DMS114 treated with DMSO at 0.1 percent for 48 hours (cell line): ENCODE measurements at regions not wholly inside any gene's neighbourhood (a gene's known extent, or its start where the extent isn't known, plus 50 kb on each side); places are given as distances from the start of the nearest gene placed in this dataset.
"Not testable (repeated sequence)": the region's sequence is repeated elsewhere in the genome, so short reads cannot be mapped to it uniquely, and the experiment has no call there.

Experiments used
- DNase-seq: peaks from one replicate; lab custom pipeline; 2025; ENCODE audit not compliant: unreplicated experiment; lab: John Stamatoyannopoulos, UW

DNA sequence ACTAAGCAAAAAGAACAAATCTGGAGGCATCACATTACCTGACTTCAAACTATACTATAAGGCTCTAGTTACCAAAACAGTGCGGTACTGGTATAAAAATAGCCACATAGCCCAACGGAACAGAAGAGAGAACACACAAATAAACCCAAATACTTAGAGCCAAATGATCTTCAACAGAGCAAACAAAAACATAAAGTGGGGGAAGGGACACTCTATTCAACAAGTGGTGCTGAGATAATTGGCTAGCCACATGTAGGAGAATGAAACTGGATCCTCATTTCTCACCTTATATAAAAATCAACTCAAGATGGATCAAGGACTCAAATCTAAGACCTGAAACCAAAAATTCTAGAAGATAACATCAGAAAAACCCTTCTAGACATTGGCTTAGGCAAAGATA, 89.9 kb upstream of the ZNF608 start:
- DNase-seq, result not testable (repeated sequence)

DNA sequence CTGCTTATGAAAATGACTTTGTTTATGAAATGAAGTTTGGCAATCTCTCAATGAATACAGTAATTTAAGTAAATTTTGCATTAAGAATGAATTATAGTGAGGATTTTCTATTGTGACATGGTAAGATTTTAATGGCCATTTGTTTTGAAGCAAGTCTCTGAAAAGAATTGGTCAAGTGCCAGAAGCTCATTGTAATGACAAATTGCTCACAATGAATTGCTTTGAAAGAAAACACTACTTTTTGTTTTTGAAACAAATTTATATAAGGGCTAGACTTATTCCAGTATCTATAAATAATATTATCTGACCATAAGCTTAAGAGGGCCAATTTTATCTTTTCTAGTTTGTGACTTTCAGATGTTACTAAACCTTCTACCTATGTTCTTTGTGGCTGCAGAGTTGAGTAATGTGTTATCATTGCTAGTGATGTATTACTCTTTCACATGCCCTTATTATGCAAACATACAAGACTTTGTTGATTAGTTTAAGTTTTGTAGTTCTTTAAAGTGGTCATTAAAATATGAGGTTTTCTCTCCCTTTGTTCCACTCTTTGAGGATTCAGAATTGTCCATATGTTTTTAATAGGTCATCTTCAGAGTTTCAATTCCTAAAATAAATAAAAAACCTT, 93.0 kb upstream of the ZNF608 start:
- DNase-seq, result no peak

DNA sequence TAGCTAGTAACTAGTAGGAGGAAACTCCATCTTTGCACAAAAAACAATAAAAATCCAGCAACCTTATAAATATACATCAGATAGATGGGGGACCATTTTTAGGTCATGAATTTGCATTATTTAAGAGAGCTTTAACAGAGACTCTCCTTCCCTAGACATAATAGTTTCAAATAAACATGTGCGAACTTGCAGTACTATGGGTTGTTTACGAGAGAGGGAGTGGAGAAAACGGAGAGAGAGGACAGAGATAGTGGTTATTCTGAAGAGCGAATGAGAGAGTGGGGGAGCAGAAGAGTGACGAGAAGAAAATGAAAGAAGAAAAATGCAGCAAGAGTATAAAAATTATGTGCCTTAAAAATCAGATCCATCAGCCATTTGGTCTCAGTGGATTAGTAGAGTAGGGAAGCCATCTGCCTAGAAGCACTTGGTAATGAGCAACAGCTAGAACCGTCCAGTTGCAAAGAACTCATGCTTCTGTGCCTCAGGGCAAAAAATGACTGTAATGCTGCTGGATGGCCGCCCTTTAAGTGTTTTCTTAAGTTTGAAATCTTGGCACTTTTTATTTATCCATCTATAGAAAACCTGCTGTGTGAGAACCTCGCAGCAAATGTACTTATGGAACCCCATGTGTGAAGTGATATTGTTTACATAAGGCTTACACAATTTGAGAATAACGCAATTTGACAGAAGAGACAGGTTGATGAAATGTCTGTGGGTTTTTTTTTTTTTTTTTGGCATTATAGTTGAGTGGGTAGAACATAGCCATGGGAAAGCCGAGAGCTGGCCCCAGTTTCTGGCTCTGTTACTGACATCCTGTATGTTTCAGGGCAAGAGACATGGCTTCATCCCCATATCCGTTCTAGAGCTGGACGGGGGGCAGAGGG, 95.6 kb upstream of the ZNF608 start:
- no peak for DNase-seq

- DNase-seq, result no peak
Observed at GRCh38 chr5:124842725-124843595, 96.5 kb upstream of the ZNF608 start.

DNA sequence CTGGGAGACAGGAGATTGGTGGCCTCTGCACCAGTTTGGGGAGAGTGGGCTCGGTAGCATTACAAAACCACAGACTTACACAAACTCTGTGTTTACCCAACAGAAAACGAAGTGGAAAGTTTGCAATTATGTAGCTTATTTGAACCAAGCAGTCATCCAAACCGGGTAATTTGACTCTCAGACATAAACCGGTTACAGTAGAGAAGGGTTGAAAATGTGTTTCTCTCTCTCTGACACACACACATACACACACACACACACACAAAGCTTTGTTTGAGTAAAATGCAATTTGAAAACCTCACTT, 97.1 kb upstream of the ZNF608 start:
- no peak for DNase-seq

- no peak for DNase-seq
Observed at GRCh38 chr5:124844371-124844920, 98.0 kb upstream of the ZNF608 start.

DNA sequence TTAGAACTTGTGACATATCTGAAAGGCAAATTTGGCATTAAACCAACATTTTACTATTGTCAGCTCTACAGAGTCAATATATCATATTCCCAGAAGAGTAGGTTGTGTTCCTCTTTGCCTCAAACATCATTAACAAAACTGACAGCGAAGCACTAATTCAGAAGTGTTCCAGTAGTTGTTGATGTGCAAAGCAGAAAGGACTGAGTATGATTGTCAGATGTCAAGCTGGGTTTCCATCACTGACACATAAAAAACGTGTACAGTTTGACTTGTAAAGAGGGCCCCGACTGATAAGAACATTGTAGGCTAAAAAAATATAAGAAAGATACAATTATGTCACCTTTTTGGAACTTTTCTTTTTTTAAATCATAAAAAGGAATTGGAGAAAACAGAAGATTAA, 101.5 kb upstream of the ZNF608 start:
- DNase-seq, result no peak

DNA sequence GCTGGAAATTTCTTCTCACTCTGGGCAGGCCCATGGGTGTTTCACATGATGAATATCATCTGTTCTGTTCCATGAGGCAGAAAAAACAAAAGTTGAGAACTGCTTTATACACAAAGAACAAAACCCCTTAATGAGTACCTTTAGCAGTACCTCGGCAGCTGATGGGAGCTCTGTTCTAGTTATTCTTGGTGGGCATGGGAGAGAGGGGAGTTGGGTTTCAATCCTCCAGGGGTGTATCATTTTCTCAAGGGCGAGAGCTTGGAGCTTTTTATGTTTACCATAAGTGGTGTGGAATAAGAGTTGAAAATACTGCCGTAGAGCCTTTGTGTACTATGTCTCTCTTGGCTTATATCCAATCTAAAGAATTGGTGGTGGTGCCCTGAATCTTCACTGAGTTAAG, 103.3 kb upstream of the ZNF608 start:
- no peak for DNase-seq

GRCh38 chr5:124856726-124857125, 110.3 kb upstream of the ZNF608 start:
- DNase-seq, result no peak

DNA sequence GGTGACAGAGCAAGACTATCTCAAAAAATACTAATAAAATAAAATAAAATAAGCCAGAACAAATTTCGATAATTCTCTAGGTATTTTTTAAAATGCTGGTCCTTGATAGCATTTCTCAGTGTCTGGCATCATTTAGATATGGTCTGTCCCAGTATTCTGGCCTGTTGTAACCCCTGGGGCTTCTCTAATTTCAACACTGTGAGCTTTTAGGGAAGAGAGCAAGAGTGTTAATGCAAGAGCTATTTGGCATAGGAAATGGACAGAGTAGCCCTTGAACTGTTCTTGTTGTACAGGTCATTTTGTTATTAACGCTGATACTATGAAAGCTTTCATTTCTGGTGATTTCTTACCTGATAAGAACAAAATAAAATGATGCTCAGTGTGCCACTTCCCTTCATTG, 112.2 kb upstream of the ZNF608 start:
- DNase-seq, result no peak

- no peak for DNase-seq
Observed at GRCh38 chr5:124859027-124859426, 112.6 kb upstream of the ZNF608 start.

DNA sequence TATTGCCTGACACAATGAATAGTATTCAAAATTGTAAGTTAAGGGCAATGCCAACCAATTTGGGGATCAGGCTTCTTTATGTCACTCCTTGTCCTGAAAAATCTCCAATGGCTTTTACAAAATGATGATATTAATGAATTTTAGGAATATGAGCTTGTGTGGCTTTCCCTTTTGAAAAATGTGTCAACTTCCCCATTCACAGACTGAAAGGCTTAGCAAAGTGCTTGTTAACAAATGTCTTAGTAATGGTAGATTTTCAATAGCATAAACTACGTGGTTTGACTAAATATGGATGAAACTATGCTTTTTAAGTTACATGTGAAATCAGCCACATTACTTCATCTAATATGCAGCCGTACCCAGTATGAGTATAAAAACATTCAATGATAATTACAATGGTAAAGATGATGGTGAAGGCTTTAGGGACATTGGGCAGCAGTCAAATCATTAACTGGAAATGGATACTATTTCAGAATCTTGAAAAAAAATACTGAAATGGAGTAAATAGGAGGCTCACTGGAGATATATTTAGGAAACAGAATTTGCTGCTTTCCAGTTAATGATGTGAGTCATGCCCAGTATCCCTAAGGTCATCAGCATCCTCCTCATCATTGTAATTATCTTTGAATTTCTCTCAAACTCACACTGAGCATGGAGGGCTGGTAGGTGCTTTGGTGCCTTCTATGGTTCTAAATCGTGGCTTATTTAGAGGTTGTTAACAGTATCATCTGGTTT, 113.3 kb upstream of the ZNF608 start:
- DNase-seq, result no peak

DNA sequence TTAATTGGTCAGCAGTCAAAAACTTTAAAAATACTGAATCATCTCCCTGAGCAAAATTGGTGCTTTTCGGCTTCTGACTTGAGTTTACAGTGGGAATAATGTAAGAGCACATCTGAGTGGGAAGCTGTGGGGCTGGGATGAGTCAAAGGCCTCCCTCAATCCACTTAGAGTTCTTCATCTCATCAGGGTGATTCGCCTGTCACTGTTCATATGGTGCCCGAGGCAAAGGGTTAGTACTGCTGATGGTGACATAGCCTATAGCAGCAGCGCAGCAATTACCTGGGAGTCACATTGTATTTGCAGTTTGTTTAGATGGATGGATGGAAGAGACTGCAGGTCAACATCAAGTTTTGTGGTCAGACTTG, 113.8 kb upstream of the ZNF608 start:
- DNase-seq, result no peak

GRCh38 chr5:124865066-124865465, 118.6 kb upstream of the ZNF608 start:
- DNase-seq, result no peak

DNA sequence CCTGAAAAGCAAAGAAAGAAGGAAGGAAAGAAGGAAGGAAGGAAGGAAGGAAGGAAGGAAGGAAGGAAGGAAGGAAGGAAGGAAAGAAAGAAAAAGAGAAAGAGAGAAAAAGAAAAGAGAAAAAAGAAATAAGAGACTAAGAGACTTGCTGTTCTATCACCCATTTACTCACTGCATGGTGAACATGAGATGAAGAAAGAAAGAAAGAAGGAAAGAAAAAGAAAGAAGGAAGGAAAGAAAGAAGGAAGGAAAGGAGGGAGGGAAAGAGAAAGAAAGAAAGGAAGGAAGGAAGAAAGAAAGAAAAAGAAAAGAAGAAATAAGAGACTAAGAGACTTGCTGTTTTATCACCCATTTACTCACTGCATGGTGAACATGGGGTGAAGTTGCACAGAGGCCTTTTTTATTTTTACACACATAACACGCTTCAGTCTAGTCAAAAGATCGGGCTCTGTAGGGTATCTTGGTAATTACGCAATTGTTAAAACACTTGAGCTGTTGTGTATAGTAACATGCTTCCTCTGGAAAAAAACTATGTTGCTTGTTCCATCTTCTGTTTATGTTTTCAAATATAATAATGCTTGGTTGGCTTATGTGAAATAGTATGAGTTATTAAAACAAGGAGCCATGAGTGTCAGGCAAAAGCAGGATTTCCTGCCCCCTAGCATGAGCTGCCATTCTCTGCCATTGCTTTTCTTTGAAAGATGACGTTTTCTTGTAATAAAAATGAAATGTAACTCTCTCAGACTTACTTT, 119.3 kb upstream of the ZNF608 start:
- DNase-seq, result no peak

DNA sequence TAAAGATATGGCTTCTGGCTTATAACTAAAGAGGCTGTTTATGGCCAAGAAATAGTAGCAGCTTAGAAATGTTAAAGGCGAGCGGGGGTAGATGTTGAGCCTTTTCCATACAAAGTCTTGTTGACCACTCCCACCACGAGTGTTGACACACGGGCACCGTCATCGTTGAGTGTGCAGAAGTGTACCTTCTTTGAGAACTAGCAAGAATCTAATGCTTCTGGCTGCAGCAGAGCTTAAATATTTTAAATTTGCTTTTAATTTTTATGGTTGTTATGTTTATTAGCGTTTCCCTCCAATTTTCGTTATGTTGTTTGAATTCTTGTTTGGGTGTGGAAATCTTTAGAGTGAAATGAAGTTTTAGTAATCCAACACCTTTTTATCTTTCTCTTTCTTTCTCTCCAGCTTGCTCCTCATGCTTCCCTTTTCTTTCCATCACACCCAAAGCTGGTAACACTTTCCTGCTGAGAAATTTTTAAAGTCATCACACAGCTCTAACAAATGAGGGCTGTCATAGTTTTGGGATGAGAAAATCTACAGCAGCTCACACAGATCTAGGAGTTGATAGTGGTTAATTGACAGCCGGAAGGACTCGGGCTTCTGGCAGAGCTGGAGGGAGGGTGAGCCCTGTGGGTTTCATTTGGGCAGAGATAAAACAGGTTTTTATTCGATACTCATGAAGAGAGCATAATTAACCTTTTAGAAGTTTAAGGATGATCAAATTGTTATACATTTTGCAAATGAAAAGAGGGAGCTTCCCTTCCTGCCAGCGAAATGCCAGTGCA, 120.1 kb upstream of the ZNF608 start:
- no peak for DNase-seq

DNA sequence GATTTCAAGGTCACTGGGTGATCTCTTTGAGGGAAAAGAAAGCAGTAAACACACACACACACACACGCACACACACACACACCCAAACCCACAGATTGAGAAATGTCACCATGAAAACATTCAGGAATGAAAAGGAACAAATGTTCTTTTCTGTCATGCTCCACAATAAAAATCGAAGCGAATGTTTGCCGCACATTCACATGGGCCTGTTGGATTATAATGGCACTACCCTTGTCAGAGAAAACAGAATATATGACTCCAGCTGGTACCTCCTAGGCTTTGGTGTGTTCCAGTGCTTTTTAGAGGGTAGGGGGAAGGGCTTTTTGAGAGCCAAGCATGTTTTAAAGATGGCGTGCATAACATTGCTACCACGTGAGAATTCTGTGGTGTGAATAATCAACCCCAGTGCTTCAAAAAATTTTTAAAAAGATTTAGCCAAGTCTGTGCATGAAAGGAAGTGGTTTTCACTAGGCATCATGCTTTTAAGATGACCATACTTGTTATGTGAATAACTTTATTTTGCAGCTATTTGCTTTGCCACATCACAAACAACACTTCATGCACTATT, 120.8 kb upstream of the ZNF608 start:
- no peak for DNase-seq

DNA sequence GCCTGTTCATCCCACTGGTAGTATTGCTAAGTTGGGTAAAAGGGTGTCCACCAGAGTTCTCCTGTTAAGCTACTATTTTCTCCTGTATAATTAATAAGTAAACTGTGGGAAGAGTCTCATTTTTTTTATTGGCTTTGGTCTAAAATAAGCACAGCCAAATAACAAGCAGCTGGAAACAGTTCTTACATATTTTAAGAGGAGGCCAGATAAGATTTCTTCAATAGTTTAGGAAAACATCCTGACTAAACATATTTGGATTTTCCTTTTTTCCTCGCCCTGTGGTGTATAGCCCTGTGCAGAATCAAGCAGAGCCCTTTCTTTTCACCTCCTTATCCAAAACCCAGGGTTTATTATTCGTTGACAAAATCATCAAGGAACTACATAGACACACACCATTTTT, 122.2 kb upstream of the ZNF608 start:
- DNase-seq, result no peak

GRCh38 chr5:124869426-124870033, 123.1 kb upstream of the ZNF608 start:
- DNase-seq, result no peak
